MG63 (cell line): ENCODE measurements at regions not wholly inside any gene's neighbourhood (a gene's known extent, or its start where the extent isn't known, plus 50 kb on each side); places are given as distances from the start of the nearest gene placed in this dataset.
A peak's percentile ranks its signal among the peaks of the same experiment; 100 is the strongest.

ENCODE experiments used
- DNase-seq: peaks from one replicate; pipeline ENCODE4 v3.0.0-alpha.2; 2020
- H3K27me3 ChIP-seq: fragments of 250-450 bp; sonication (Bioruptor Pico); 2 replicates; pipeline ENCODE4 v1.5.1; 2020; ENCODE audit warnings: mild to moderate bottlenecking, moderate library complexity
- H3K36me3 ChIP-seq: fragments of 250-450 bp; sonication (Bioruptor Pico); 2 replicates; pipeline ENCODE4 v1.5.1; 2020; ENCODE audit warnings: mild to moderate bottlenecking, moderate library complexity
- H3K4me3 ChIP-seq: fragments of 250-450 bp; sonication (Bioruptor Pico); 2 replicates; pipeline ENCODE4 v1.5.1; 2020; ENCODE audit warnings: mild to moderate bottlenecking, moderate library complexity
- H3K9me3 ChIP-seq: fragments of 250-450 bp; sonication (Bioruptor Pico); 2 replicates; pipeline ENCODE4 v1.5.1; 2020; ENCODE audit warnings: mild to moderate bottlenecking, moderate library complexity

DNA sequence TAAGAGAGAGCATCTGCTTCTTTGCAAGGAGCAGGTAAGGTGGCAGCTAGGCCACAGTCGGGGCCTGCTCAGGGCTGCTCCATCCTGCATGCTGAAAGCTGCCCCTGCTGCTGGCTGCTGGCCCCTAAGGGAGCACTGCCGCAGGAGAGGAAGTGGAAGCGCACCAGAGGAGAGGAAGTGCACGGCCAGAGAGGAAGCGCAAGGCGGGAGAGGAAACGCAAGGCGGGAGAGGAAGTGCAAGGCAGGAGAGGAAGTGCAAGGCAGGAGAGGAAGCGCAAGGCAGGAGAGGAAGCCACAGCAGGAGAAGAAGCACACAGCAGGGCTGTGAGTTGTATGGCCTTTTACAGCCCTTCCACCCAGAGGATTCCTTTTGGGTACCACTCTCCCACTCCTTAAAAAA lies 539.0 kb upstream of the TNP1 start:
- H3K36me3 ChIP-seq = no peaks in the 10 kb centered on the region
- no peaks in the 10 kb centered on the region for H3K9me3 ChIP-seq
- no peak overlapping the region for H3K4me3 ChIP-seq
- H3K27me3 ChIP-seq = no peaks in the 10 kb centered on the region
- no peak for DNase-seq

GRCh38 chr2:217398101-217398500 lies 538.2 kb upstream of the TNP1 start:
- Histone ChIP-seq H3K36me3 (no peaks in the 10 kb centered on the region), H3K4me3 (no peak overlapping the region), H3K9me3 (no peaks in the 10 kb centered on the region), H3K27me3 (no peaks in the 10 kb centered on the region)
- no peak for DNase-seq

- peak; percentile 69 for DNase-seq
- Histone ChIP-seq H3K27me3 (no peaks in the 10 kb centered on the region), H3K36me3 (no peaks in the 10 kb centered on the region), H3K9me3 (peaks cover 3% of the 10 kb centered on the region; the same call in 1 of the 2 replicates), H3K4me3 (no peak overlapping the region)
Measured at GRCh38 chr2:217396586-217396985, 536.7 kb upstream of the TNP1 start.

- DNase-seq = peak; percentile 87
- H3K27me3 ChIP-seq = no peaks in the 10 kb centered on the region
- no peaks in the 10 kb centered on the region for H3K36me3 ChIP-seq
- peaks cover 5% of the 10 kb centered on the region; the same call in 1 of the 2 replicates for H3K9me3 ChIP-seq
- no peak overlapping the region for H3K4me3 ChIP-seq
Measured at GRCh38 chr2:217396165-217396564, 536.3 kb upstream of the TNP1 start.

GRCh38 chr2:217394510-217395351 lies 534.9 kb upstream of the TNP1 start:
- H3K9me3 ChIP-seq = peaks cover 10% of the 10 kb centered on the region; the same call in 1 of the 2 replicates
- H3K36me3 ChIP-seq = no peaks in the 10 kb centered on the region
- no peak overlapping the region for H3K4me3 ChIP-seq
- H3K27me3 ChIP-seq = no peaks in the 10 kb centered on the region
- no peak for DNase-seq

GRCh38 chr2:217393585-217394032 lies 533.7 kb upstream of the TNP1 start:
- Histone ChIP-seq H3K36me3 (no peaks in the 10 kb centered on the region), H3K4me3 (no peak overlapping the region), H3K27me3 (no peaks in the 10 kb centered on the region), H3K9me3 (peaks cover 12% of the 10 kb centered on the region; the same call in 1 of the 2 replicates)
- DNase-seq = peak; percentile 92

DNA sequence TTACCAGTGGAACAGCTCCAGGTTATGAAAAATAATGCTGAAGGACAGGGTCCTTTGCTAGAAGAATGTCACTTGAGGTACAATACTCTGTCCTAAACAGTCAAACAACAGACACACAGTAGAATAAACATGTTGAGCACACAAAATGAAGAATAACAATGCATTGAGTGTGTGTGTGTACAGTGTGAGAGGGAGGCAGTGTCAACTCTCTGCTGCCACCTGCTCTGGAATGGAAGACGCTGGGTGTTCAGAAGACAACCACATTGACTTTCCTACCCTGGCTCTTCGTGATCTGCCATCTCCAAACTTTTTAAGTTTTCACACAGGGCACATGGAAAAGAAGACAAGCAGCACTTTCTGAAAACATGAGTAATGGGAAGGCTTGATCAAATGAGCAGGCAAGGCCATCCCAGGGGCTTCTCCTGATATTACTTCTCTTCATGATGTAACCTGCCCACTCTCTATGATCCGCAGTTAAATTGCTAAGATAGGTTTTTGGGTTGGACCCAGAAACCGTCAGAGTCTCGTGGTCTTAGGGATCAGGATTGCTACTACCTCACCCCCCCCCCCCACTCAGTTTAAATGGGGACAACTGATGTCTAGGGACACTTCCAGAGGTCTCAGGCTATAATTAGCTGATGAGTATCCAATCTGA lies 533.2 kb upstream of the TNP1 start:
- peaks cover 12% of the 10 kb centered on the region; the same call in 1 of the 2 replicates for H3K9me3 ChIP-seq
- no peaks in the 10 kb centered on the region for H3K36me3 ChIP-seq
- no peak overlapping the region for H3K4me3 ChIP-seq
- no peaks in the 10 kb centered on the region for H3K27me3 ChIP-seq
- no peak for DNase-seq

DNA sequence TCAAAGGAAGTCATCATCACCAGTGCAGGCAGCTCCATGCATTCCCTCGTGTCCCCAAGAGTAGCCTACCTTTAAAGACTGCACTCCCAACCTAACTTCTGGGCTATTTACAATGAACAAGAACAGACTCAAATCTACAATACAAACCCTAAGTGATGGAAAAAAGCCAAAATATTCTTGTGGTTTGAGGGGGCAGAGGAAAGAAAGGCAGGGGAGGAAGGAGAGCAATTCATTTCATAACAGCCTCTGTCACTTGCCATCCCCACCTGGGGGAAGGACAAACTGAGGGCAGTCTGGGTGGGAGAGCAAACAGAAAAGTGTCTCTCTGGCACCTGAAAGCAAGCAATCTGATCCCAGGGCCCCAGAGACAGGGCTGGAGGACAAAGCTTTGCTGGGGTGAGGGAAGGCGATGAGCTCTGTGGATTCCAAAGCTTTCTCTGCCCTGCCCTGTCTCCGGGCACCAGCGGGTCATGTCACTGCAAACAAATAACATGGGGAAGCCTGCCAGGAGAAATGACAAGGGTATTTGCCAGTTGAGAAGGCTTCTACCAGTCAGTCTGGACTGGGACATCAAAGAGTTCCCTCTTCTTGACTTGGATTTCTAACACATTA lies 528.0 kb upstream of the TNP1 start:
- Histone ChIP-seq H3K4me3 (no peak overlapping the region), H3K27me3 (no peaks in the 10 kb centered on the region), H3K9me3 (peaks cover 12% of the 10 kb centered on the region; the same call in 1 of the 2 replicates), H3K36me3 (no peaks in the 10 kb centered on the region)
- no peak for DNase-seq

DNA sequence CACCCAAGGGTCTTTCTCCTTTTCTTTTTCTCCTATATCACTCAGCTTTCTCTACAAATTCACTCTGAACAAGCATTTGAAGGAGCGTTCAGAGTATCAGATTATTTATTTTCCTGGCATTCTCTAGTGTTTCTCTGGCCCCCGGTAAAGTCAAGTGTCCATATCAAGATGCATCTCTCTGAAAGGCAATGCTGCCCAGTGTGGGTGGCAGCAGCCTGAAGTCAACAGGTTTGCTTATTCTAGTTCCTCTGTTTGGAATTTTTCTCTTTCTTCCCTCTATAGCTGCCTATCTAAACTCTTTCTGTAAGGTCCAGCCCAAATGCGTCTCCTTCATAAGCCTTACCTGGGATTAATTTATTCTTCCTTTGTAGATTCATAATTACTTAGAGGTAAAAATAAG lies 526.2 kb upstream of the TNP1 start:
- H3K27me3 ChIP-seq = no peaks in the 10 kb centered on the region
- H3K4me3 ChIP-seq = no peak overlapping the region
- H3K36me3 ChIP-seq = no peaks in the 10 kb centered on the region
- H3K9me3 ChIP-seq = peaks cover 7% of the 10 kb centered on the region; the same call in 1 of the 2 replicates
- no peak for DNase-seq

DNA sequence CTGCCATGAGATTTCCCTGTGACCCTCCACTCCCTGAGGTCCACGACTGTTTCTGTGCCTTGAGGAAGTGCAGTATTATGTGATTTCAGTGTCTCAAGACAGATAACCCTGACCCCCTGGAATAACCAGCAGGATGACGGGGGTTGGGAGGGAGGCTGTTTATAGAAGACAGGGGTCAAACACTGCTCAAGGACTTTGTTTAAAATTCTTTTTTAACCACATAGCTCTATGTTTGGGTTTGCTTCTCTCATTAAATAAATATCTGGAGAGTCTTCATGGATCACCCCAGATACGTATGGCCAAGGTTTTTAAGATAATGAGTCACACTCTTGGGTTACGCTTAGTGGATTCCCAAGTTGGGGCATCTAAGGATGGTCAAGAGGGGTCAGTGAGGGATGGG lies 523.8 kb upstream of the TNP1 start:
- DNase-seq = no peak
- Histone ChIP-seq H3K4me3 (no peak overlapping the region), H3K36me3 (no peaks in the 10 kb centered on the region), H3K27me3 (no peaks in the 10 kb centered on the region), H3K9me3 (no peaks in the 10 kb centered on the region)

DNA sequence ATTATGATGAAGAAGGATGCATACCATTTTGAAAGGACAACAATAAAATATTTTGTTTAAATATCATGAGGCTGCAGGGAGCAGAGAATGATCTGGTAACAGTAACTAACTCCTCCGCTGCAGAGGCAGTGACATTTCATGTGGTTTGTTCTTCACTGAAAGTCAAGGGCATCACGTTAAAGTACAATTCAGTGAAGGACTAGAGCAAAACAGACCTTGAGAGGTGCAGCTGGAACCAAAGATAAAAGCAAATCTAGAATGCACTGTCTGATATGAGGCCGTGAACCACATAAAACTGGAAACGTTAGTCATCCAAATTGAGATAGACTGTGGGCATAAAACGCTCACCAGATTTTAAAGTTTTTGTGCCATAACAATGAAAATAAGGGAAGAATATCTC lies 522.9 kb upstream of the TNP1 start:
- H3K36me3 ChIP-seq = no peaks in the 10 kb centered on the region
- no peaks in the 10 kb centered on the region for H3K9me3 ChIP-seq
- H3K27me3 ChIP-seq = no peaks in the 10 kb centered on the region
- no peak for DNase-seq
- H3K4me3 ChIP-seq = no peak overlapping the region

GRCh38 chr2:217379807-217380206 lies 519.9 kb upstream of the TNP1 start:
- Histone ChIP-seq H3K4me3 (no peak overlapping the region), H3K9me3 (no peaks in the 10 kb centered on the region), H3K27me3 (no peaks in the 10 kb centered on the region), H3K36me3 (no peaks in the 10 kb centered on the region)
- DNase-seq = no peak

DNA sequence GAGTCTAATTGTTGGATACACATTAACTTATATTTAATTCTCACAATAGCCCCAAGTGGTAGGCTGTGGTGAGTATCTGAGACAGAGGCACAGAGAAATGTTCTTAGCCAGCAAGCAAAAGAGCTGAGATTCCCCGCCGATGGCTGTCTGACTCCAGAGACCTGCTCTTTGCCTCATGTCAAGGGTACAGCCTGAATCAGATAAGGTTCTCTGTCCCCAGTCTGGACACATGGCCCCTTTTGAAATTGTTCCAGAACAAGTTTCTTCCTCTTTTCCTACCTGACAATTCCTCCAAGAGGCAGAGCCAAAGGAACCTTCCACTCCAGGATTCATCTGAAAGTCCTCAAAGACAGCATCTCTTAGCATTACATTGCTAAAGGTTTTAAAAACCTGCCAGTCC lies 512.9 kb upstream of the TNP1 start:
- Histone ChIP-seq H3K36me3 (no peaks in the 10 kb centered on the region), H3K4me3 (no peak overlapping the region), H3K9me3 (no peaks in the 10 kb centered on the region), H3K27me3 (no peaks in the 10 kb centered on the region)
- DNase-seq = no peak

- DNase-seq = no peak
- Histone ChIP-seq H3K27me3 (no peaks in the 10 kb centered on the region), H3K36me3 (no peaks in the 10 kb centered on the region), H3K4me3 (no peak overlapping the region), H3K9me3 (no peaks in the 10 kb centered on the region)
Measured at GRCh38 chr2:217371781-217372213, 511.9 kb upstream of the TNP1 start.

- Histone ChIP-seq H3K4me3 (no peak overlapping the region), H3K27me3 (no peaks in the 10 kb centered on the region), H3K36me3 (no peaks in the 10 kb centered on the region), H3K9me3 (no peaks in the 10 kb centered on the region)
- no peak for DNase-seq
Measured at GRCh38 chr2:217370391-217370790, 510.5 kb upstream of the TNP1 start.

- Histone ChIP-seq H3K9me3 (no peaks in the 10 kb centered on the region), H3K36me3 (no peaks in the 10 kb centered on the region), H3K27me3 (no peaks in the 10 kb centered on the region), H3K4me3 (no peak overlapping the region)
- no peak for DNase-seq
Measured at GRCh38 chr2:217367464-217367863, 507.6 kb upstream of the TNP1 start.

- H3K4me3 ChIP-seq = no peak overlapping the region
- no peak for DNase-seq
- H3K9me3 ChIP-seq = no peaks in the 10 kb centered on the region
- no peaks in the 10 kb centered on the region for H3K27me3 ChIP-seq
- H3K36me3 ChIP-seq = no peaks in the 10 kb centered on the region
Measured at GRCh38 chr2:217366966-217367365, 507.1 kb upstream of the TNP1 start.
